ENCODE measurements at regions not wholly inside any gene's neighbourhood (a gene's known extent, or its start where the extent isn't known, plus 50 kb on each side); places are given as distances from the start of the nearest gene placed in this dataset.

DNA sequence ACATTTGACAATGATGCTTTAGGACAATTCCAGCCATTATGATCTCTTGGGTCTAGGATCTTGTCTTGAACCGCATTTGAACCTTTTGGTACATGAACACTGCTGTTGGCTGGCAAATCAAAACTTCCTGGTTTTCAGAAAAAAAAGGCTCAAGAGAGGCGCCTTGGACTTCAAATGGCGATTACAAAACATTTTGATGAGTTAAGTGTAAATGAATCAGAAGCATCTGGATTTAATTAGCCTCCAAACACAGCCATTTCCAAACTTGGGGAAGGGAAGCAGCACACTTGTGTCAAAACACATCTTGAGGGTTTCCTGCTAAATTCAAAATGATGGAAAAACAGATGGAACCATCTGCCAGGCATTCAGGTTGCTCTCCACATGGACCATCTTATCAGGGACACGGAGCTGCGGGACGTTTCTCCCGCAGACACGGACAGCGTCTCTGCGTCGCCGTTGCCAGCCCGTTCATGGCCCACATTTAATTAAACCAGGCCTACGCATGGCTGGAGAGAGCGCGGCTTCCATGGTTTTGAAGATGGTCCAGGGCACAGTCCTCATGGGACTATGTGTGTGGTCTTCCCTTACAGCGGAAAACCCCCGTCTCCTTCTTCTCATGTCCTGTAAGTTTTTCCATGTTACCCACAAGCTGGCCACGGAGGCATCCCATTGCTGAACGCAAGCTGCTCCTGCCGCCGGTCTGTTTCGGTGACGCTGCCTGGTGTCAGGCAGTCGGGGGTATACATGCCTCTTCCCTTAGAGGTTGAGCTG, 55.8 kb upstream of the PTCH1 start:
- Histone ChIP-seq H3K9ac (ENCODE audit: insufficient read depth in 1 of 2, low read depth in 2 of 2, low read length in 2 of 2) (no peak overlapping the region), H3K27me3 (ENCODE audit: control insufficient read depth in 2 of 2, insufficient read depth in 2 of 2, low read length in 2 of 2) (peaks cover 15 to 69% of the 10 kb centered on the region in 2 experiments; a peak in 4 of 5 replicates), H3K79me2 (ENCODE audit: control insufficient read depth, insufficient read depth, low read length) (no peaks in the 10 kb centered on the region), H3K9me1 (ENCODE audit: control insufficient read depth, insufficient read depth, low read length) (no peaks in the 10 kb centered on the region), H3K4me2 (ENCODE audit: insufficient read depth, low read length) (no peak overlapping the region), H4K20me1 (replicated peaks; ENCODE audit: control insufficient read depth, insufficient read depth, low read length) (no peaks in the 10 kb centered on the region; the same call in 1 of the 2 replicates), H3K9me3 (replicated peaks; ENCODE audit: control insufficient read depth, insufficient read depth, low read depth, low read length) (no peaks in the 10 kb centered on the region), H2AFZ (ENCODE audit: low read depth, low read length) (no peak overlapping the region), H3K4me3 (no peak overlapping the region), H3K4me1 (replicated peaks in 1 of 2; ENCODE audit: control insufficient read depth in 2 of 2, insufficient read depth in 2 of 2, low read length in 2 of 2) (peaks cover 0 to 5% of the 10 kb centered on the region in 2 experiments; a peak in 2 of 5 replicates), H3K36me3 (ENCODE audit: control insufficient read depth, insufficient read depth, low read length) (no peaks in the 10 kb centered on the region), H3K27ac (ENCODE audit: extremely low read depth, low read depth, low read length) (no peak overlapping the region)
- intact Hi-C loops (cut with micrococcal nuclease) (no loop called here), in situ Hi-C loops (cut with MboI) (no loop called here)
- no TSS peak for BruUV-seq (replicated peaks)
- DNase-seq (ENCODE audit: extremely low read depth in 1 of 4, low spot score in 3 of 4) (no peak), ATAC-seq (no peak), FAIRE-seq (no peak)
- TF ChIP-seq, protein P1, sequence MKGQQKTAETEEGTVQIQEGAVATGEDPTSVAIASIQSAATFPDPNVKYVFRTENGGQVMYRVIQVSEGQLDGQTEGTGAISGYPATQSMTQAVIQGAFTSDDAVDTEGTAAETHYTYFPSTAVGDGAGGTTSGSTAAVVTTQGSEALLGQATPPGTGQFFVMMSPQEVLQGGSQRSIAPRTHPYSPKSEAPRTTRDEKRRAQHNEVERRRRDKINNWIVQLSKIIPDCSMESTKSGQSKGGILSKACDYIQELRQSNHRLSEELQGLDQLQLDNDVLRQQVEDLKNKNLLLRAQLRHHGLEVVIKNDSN (CRISPR knock-in tag; IDR thresholded peaks at IDR 0.05) = no peak
- TF ChIP-seq ZNF217 (CRISPR knock-in tag; IDR thresholded peaks at IDR 0.05) (no peak), NCOA1 (IDR thresholded peaks at IDR 0.05; ENCODE audit: low read depth) (no peak), SIN3B (IDR thresholded peaks at IDR 0.05; ENCODE audit: low read depth) (no peak), NR3C1 (CRISPR knock-in tag; IDR thresholded peaks at IDR 0.05) (no peak), SMARCB1 (IDR thresholded peaks at IDR 0.05; ENCODE audit: insufficient read length, low read depth) (no peak), MXI1 (IDR thresholded peaks at IDR 0.05; ENCODE audit: low read depth, low read length) (no peak)
- ChIA-PET POLR2A (no interaction called here), CTCF (ENCODE audit: low intra/inter-chr PET ratio) (no interaction called here)
- WGBS (ENCODE audit: insufficient coverage, low coverage, missing lambda C conversion rate) = 18% methylated on average over 25 of the region's 25 CpGs

Data from K562 (cell line).